Islet of Langerhans (tissue), 1 donor: ENCODE measurements at regions not wholly inside any gene's neighbourhood (a gene's known extent, or its start where the extent isn't known, plus 50 kb on each side); places are given as distances from the start of the nearest gene placed in this dataset.

ENCODE experiments used
- FAIRE-seq: peaks from one replicate; lab custom pipeline; 2011; peaks lifted over from hg19 to GRCh38; lab: Jason Lieb, UNC

DNA sequence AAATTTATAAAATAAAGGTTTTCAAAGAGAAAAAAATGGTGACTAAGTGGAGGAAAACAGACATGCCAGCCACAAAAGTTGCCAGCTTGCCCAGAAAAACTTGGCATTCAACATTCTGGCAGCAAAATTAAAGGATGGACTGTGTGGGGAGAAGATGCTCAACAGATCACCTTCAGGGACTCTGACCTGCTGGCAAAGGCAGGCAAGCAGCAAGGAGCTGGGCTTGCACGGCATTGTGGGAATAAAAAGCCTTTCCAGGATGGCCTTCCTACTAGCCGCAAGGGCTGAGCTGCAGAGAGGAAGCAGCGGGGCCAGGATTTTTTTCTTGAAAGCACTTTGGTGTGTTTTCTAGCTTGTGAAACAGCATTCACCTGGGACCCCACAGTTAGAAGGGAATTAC, 101.9 kb upstream of the CACNA2D3 start:
- FAIRE-seq, result no peak

- no peak for FAIRE-seq
These were observed 108.3 kb upstream of the CACNA2D3 start for GRCh38 chr3:54014067-54014466.

DNA sequence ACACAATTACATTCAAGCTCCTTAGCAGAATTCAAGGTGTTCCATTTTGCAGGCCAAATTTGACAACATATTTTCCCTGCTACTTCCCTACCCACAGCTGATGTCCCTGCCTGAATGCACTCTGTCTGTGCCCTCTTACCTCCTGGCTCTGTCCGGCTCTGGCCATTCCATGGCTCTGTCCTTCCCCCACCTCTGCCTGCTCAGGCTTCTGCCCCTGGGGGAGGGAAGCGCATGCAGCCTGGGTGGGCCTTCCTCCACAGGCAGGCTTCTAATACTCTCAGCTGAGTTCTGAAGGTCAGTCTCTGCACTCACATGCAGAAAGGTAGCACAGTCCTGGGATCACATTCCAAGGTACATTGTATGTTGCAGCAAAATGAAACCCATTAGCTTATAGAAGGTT, 113.6 kb upstream of the CACNA2D3 start:
- FAIRE-seq, result no peak

GRCh38 chr3:54008099-54008498, 114.3 kb upstream of the CACNA2D3 start:
- no peak for FAIRE-seq

DNA sequence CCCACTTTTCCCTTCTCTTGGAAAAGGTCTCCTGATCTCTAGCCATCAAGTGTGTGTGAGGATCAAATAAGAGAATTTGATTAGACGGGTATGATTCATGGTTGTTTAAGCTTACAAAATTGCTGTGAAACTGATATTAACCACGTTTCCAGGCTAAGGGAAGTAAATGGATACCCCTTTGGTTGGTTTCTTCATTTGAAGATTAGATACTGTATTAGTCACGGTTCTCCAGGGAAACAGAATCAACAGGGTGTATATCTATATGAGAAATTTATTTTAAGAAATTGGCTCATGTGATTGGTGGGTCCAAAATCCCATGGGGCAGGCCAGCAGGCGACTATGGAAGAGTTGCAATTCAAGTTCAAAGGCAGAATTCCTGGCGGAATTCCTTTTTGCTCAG, 112.7 kb upstream of the SELENOK start:
- FAIRE-seq, result no peak

GRCh38 chr3:54003136-54003535, 111.5 kb upstream of the SELENOK start:
- FAIRE-seq, result no peak

- no peak for FAIRE-seq
These were observed 108.1 kb upstream of the SELENOK start for GRCh38 chr3:53999725-54000124.

DNA sequence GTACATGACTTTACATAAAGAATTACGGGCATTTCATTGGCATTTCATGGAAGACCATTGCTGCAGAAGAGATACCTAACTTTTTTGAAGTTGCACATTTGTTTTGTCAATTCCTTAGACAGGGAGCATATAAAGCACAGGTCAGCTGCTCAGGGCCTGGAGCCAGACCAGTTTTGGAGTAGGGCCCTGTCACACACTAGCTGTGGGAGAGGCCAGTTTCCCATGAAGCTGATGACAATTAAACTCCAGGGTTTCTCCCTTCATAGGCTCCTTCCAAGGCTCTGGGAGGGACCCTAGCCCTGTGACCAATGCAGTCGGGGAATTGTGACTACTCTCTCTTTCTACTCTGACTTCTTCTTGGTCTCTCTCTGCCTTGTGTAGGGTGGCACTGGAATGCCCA, 107.3 kb upstream of the SELENOK start:
- no peak for FAIRE-seq

DNA sequence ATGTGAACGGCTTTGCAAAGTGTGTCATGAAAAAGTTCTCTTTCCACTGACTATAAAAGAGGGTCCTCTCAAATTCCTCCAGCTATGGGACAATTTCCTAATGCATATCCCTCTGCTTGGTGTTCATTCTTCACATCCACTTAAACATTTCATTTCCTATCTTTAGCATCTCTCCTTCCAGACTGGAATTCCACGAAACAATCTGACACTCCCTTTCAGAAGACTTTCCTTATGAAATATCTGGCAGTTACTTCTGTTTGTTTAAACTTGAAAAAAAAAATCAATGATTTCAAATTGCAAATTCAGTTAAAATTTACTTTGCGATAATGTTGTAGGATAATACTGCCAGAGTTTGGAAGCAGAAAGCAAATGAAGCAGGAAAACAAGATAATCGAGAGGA, 105.8 kb upstream of the SELENOK start:
- FAIRE-seq, result no peak

GRCh38 chr3:53996141-53996874, 104.6 kb upstream of the SELENOK start:
- no peak for FAIRE-seq

DNA sequence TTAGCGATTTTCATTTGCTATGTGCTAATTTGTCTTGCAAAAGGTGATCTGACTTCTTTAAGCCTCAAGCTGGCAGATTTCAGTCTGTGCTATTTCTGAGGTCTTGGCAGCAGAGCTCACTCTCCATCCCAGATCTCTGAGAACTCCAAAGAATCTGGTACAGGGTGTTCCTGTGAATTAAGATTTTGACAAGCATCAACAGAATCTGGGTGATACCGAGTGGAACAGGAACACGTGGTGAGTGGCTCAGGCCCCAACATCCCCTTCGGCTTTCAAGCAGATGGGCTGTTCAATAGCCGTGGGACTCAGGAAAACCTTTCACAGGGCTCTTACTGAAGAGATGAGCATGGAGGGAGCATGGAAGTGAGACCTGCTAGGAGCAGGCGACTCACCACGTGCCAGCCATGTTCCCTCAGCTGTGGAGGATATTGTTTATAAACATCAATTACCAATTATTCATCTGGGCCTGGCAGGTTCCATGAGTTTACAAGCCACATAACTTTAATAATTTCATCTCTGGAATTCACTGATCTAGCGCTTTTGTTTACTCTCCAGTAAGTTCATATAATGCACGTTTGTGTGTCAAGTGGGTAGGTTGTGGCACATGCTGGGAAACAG, 103.4 kb upstream of the SELENOK start:
- no peak for FAIRE-seq

- FAIRE-seq, result no peak
These were observed 99.6 kb upstream of the SELENOK start for GRCh38 chr3:53991240-53991639.

- FAIRE-seq, result no peak
These were observed 98.3 kb upstream of the SELENOK start for GRCh38 chr3:53989946-53990345.

DNA sequence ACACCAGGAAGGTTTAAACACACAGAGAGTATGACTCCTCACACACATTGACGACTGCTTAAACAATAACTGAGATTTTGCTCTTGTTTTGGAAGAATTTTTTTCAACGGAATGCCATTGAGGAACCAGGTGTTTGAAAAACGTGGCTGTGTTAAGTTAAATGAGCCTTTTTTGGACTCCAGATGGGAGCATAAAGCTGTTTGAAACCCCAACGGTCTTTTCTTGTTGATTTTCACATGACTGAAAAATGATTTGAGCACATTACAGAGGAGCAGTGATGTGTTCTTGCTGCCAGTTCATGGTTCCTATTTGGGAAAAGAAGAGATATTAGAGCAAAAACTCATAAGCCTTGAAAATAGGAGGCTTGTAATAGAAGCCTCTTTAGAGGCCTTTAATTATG, 97.8 kb upstream of the SELENOK start:
- FAIRE-seq, result no peak

DNA sequence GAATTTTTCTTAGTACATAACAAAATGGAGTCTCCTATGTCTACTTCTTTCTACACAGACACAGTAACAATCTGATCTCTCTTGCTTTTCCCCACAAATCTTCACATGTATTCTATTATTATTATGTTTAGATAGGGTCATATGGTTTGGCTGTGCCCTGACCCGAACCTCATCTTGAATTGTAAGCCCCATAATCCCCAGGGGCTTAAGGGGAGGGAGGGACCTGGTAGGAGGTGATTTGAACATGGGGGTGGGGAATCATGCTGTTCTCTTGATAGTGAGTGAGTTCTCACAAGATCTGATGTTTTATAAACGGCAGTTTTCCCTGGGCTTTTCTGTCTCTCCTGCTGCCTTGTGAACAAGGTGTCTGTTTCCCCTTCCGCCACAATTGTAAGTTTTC, 86.7 kb upstream of the SELENOK start:
- no peak for FAIRE-seq

GRCh38 chr3:53975382-53975781, 83.7 kb upstream of the SELENOK start:
- no peak for FAIRE-seq

DNA sequence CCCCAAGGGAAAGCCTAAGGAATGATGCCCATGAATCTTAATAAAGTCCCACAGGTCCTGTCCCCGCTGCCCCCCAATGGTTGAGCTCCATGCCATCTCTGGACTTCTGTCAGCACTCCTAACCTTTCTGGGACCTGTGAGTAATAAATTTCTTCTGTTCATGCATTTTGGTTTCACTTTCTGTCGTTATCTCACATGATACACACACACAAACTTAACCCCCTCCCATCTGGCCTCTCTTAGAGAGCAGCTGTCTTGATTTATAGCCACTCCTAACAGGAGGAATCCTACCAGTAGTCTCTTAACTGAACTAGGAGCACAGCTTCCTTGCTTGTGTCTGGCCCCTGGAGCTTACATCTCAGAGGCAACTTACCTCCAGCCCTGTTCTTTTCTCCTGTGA, 82.7 kb upstream of the SELENOK start:
- no peak for FAIRE-seq

DNA sequence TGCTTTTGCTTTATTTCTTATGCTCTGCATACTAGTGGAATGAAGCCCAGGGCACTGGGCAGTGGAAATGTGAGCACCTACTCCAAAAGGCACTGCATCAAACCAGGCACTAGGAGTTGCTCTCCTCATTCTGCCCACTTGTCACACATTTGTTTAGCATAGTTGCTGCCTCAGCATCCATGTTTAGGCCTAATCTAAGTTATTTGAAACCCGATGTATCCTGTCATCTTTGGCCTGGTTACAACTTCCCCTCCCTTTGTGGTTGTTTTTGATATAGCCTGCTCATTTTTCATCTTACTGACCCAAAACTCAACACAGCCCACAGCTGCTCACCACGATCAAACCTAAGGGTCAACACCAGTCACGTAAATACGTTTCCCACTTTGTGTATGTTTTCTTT, 82.2 kb upstream of the SELENOK start:
- no peak for FAIRE-seq

- FAIRE-seq, result no peak
These were observed 79.0 kb upstream of the SELENOK start for GRCh38 chr3:53970661-53971060.

DNA sequence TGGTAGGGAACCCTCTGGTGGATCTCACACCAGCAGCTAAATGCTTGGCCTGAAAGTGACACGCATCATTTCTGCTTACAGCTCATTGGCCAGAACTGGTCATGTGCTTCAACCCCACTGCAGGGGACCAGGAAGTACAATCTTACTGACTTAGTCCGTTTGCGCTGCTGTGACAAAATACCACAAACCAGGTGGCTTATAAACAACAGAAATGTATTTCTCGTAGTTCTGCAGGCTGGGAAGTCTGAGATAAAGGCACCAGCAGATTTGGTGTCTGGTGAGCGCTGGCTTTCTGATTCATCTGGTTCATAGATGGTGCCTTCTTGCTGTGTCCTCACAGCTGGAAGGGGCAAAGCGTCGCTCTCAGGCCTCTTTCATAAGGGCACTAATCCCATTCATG, 77.4 kb upstream of the SELENOK start:
- FAIRE-seq, result no peak

DNA sequence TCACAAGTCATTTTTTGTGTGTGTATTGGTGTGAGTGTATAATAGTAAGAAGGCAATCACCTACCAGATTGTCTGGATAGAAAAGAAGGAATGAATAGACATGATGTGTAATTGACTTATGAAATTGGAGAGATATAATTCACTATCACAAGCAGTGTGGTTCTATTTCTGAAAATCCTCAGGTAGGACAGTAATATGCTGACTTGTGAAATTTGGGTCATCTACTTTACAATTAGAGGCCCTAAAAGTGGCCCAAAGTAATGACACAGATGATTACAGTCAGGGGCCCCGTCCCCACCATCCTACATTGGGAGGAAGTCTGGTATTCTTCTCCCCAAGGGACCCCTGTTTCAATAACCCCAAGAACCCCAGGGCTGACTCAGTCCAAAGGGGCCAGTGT, 73.6 kb upstream of the SELENOK start:
- no peak for FAIRE-seq

DNA sequence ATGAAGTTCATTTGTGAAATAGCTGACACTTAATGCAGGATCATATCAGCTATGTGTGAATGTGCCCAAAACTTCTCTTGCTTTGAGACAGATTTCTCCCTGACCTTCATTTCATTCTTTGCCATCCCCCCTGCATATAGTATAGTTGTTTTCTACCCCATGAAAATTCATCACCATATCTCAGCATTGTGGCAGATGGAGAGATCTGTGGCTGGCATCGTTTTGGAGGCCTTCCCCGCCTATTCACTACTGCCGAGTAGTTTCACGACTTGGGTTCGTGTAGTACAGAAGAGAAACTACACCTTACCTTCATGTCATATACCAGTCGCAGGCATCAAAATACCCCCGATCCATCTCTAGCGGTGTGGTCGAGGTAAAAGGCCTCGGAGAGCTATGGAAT, 66.2 kb upstream of the SELENOK start:
- no peak for FAIRE-seq

DNA sequence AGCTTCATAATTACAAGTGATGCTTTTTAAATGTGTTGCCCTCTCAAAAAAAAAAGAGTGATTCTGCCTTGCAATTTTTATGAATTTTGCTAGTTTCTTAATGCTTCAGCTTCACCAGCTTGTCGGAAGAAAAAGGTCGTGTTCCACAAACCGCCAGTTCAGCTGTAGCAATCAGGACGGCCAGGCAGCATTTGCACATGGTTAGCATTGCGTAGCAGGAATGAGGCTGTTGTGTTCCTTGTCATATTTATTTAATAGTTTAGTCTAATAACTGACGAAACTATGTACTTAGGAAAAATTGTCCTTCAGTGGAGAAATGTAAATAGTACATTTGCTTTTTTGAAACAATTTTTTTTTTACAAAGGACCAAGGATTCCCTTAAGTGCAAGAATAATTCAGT, 64.9 kb upstream of the SELENOK start:
- no peak for FAIRE-seq

- FAIRE-seq, result no peak
These were observed 57.9 kb upstream of the SELENOK start for GRCh38 chr3:53949541-53949940.
